SK-N-MC (cell line): ENCODE measurements at regions not wholly inside any gene's neighbourhood (a gene's known extent, or its start where the extent isn't known, plus 50 kb on each side); places are given as distances from the start of the nearest gene placed in this dataset.

Experiments used
- EZH2 ChIP-seq: fragments of 200-600 bp; sonication (generic); IDR thresholded peaks from one replicate; pipeline ENCODE4 v1.6.1; 2017; ENCODE audit warnings: antibody characterized with exemption
- FOXP2 ChIP-seq: optimal IDR thresholded peaks from 2 replicates; pipeline ENCODE3; 2011; ENCODE audit warnings: mild to moderate bottlenecking, moderate library complexity; ENCODE audit not compliant: insufficient read depth; ENCODE audit errors: extremely low read length, control extremely low read depth

DNA sequence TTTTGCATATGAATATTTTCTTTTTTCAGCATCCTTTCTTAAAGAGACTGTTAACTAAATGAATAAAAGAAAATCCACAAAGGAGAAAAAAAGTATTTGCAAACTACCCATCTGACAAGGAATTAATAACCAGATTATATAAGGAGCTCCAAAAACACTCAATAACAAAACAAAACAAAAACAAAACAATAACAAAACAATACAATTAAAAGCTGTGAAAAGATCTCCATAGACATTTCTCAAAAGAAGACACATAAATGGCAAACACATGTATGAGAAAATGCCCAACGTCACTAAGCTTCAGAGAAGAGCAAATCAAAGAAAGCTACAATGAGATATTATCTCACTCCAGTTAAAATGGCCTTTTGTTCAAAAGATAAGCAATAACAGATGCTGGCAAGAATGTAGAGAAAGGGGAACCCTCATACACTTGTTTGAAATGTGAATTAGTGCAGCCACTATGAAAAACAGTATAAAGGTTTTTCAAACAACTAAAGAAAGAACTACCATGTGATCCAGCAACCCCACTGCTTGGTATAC lies 1310.0 kb upstream of the EYS start:
- TF ChIP-seq EZH2 (no peak), FOXP2 (no peak)
